ENCODE measurements at regions not wholly inside any gene's neighbourhood (a gene's known extent, or its start where the extent isn't known, plus 50 kb on each side); places are given as distances from the start of the nearest gene placed in this dataset.
"Not testable (repeated sequence)": the region's sequence is repeated elsewhere in the genome, so short reads cannot be mapped to it uniquely, and the experiment has no call there.

GRCh38 chrX:138240266-138240665 lies 471.3 kb downstream of the FGF13 start:
- Histone ChIP-seq H3K9me3 (ENCODE audit: control insufficient read depth in 4 of 4, insufficient read depth in 3 of 4, low read length in 3 of 4) (no peaks in the 10 kb centered on the region), H3K4me3 (no peak overlapping the region), H3K9ac (ENCODE audit: insufficient read depth in 1 of 2, low read length in 2 of 2) (no peak overlapping the region), H3K4me1 (ENCODE audit: control insufficient read depth in 5 of 5, insufficient read depth in 5 of 5, low read length in 5 of 5) (no peaks in the 10 kb centered on the region), H3K36me3 (ENCODE audit: control insufficient read depth in 4 of 4, insufficient read depth in 4 of 4, low read length in 4 of 4) (no peaks in the 10 kb centered on the region), H3K27ac (ENCODE audit: low read depth in 1 of 2, low read length in 1 of 2) (no peak overlapping the region), H3K27me3 (ENCODE audit: control insufficient read depth in 3 of 3, insufficient read depth in 3 of 3, low read length in 2 of 3) (no peaks in the 10 kb centered on the region)
- 42 to 62% methylated on average over 2 of the region's 2 CpGs for whole genome bisulfite sequencing, 2 donors
- TF ChIP-seq, protein P1, sequence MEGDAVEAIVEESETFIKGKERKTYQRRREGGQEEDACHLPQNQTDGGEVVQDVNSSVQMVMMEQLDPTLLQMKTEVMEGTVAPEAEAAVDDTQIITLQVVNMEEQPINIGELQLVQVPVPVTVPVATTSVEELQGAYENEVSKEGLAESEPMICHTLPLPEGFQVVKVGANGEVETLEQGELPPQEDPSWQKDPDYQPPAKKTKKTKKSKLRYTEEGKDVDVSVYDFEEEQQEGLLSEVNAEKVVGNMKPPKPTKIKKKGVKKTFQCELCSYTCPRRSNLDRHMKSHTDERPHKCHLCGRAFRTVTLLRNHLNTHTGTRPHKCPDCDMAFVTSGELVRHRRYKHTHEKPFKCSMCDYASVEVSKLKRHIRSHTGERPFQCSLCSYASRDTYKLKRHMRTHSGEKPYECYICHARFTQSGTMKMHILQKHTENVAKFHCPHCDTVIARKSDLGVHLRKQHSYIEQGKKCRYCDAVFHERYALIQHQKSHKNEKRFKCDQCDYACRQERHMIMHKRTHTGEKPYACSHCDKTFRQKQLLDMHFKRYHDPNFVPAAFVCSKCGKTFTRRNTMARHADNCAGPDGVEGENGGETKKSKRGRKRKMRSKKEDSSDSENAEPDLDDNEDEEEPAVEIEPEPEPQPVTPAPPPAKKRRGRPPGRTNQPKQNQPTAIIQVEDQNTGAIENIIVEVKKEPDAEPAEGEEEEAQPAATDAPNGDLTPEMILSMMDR (IDR thresholded peaks at IDR 0.05; ENCODE audit: control extremely low read depth, extremely low read depth) = no peak
- DNase-seq (no peak), ATAC-seq (ENCODE audit: insufficient read depth, low FRiP score) (no peak)

DNA sequence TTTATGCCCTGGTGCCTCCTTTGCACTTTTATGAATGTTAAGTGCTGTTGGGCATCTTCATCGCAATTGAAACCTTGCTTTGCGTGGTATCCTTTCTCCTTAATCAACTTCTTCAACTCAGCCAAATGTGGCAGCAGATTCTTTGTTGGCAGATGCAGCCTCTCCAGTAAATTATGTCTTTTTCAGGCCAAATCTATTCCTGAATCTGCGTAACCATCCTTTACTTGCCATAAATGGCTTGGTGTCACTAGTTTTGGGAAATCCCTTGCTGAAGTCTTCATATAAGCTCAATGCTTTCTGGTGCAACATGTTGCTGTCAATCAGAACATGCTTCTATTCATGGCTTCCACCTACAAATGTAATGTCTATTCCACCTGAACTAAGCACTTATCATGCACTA lies 457.5 kb downstream of the FGF13 start:
- TF ChIP-seq, protein P1 (IDR thresholded peaks at IDR 0.05; ENCODE audit: control extremely low read depth, extremely low read depth) = no peak
- ATAC-seq (ENCODE audit: insufficient read depth, low FRiP score) = no peak
- H3K36me3 ChIP-seq (ENCODE audit: control insufficient read depth in 4 of 4, insufficient read depth in 4 of 4, low read length in 4 of 4) = no peaks in the 10 kb centered on the region
- H3K9ac ChIP-seq (ENCODE audit: insufficient read depth in 1 of 2, low read length in 2 of 2) = no peak overlapping the region
- no peak overlapping the region for H3K4me3 ChIP-seq
- DNase-seq = no peak
- no peaks in the 10 kb centered on the region for H3K9me3 ChIP-seq (ENCODE audit: control insufficient read depth in 4 of 4, insufficient read depth in 3 of 4, low read length in 3 of 4)
- H3K27me3 ChIP-seq (ENCODE audit: control insufficient read depth in 3 of 3, insufficient read depth in 3 of 3, low read length in 2 of 3) = peaks cover 0 to 10% (median 2%) of the 10 kb centered on the region in 3 donors
- no peaks in the 10 kb centered on the region for H3K4me1 ChIP-seq (ENCODE audit: control insufficient read depth in 5 of 5, insufficient read depth in 5 of 5, low read length in 5 of 5)
- 82 to 97% methylated on average over 3 of the region's 3 CpGs for WGBS, 2 donors
- H3K27ac ChIP-seq (ENCODE audit: low read depth in 1 of 2, low read length in 1 of 2) = no peak overlapping the region

- Histone ChIP-seq H3K4me3 (no peak overlapping the region), H3K4me1 (ENCODE audit: control insufficient read depth in 5 of 5, insufficient read depth in 5 of 5, low read length in 5 of 5) (no peaks in the 10 kb centered on the region), H3K27me3 (ENCODE audit: control insufficient read depth in 3 of 3, insufficient read depth in 3 of 3, low read length in 2 of 3) (peaks cover 0 to 10% (median 2%) of the 10 kb centered on the region in 3 donors), H3K9ac (ENCODE audit: insufficient read depth in 1 of 2, low read length in 2 of 2) (no peak overlapping the region), H3K36me3 (ENCODE audit: control insufficient read depth in 4 of 4, insufficient read depth in 4 of 4, low read length in 4 of 4) (no peaks in the 10 kb centered on the region), H3K9me3 (ENCODE audit: control insufficient read depth in 4 of 4, insufficient read depth in 3 of 4, low read length in 3 of 4) (no peaks in the 10 kb centered on the region), H3K27ac (ENCODE audit: low read depth in 1 of 2, low read length in 1 of 2) (no peak overlapping the region)
- DNase-seq (no peak), ATAC-seq (ENCODE audit: insufficient read depth, low FRiP score) (no peak)
- WGBS, 2 donors = 74 to 93% methylated on average over 6 of the region's 6 CpGs
- TF ChIP-seq, protein P1 (IDR thresholded peaks at IDR 0.05; ENCODE audit: control extremely low read depth, extremely low read depth) = no peak
Measured at GRCh38 chrX:138255373-138255772, 456.1 kb downstream of the FGF13 start.

- H3K9me3 ChIP-seq (ENCODE audit: control insufficient read depth in 4 of 4, insufficient read depth in 3 of 4, low read length in 3 of 4); H3K4me3 ChIP-seq; H3K27me3 ChIP-seq (ENCODE audit: control insufficient read depth in 3 of 3, insufficient read depth in 3 of 3, low read length in 2 of 3); DNase-seq; H3K36me3 ChIP-seq (ENCODE audit: control insufficient read depth in 4 of 4, insufficient read depth in 4 of 4, low read length in 4 of 4); ATAC-seq (ENCODE audit: insufficient read depth, low FRiP score); H3K27ac ChIP-seq (ENCODE audit: low read depth in 1 of 2, low read length in 1 of 2); H3K9ac ChIP-seq (ENCODE audit: insufficient read depth in 1 of 2, low read length in 2 of 2); H3K4me1 ChIP-seq (ENCODE audit: control insufficient read depth in 5 of 5, insufficient read depth in 5 of 5, low read length in 5 of 5): not testable (repeated sequence)
- WGBS, 2 donors = 59 to 68% methylated on average over 5 of the region's 5 CpGs
Measured at GRCh38 chrX:138264095-138264494, 447.4 kb downstream of the FGF13 start.
